ENCODE measurements at regions not wholly inside any gene's neighbourhood (a gene's known extent, or its start where the extent isn't known, plus 50 kb on each side); places are given as distances from the start of the nearest gene placed in this dataset.

- Histone ChIP-seq H2AFZ (no peak overlapping the region), H3K4me2 (no peak overlapping the region), H3K36me3 (ENCODE audit: low read depth) (no peaks in the 10 kb centered on the region), H3K4me1 (replicated peaks; ENCODE audit: insufficient read depth) (no peaks in the 10 kb centered on the region), H3K9me2 (ENCODE audit: insufficient read depth) (no peaks in the 10 kb centered on the region), H3K79me2 (ENCODE audit: low read depth) (no peaks in the 10 kb centered on the region), H3K27me3 (ENCODE audit: insufficient read depth, low read depth) (no peaks in the 10 kb centered on the region), H3K9me3 (ENCODE audit: insufficient read depth, low read depth) (no peaks in the 10 kb centered on the region), H3K27ac (no peak overlapping the region), H3K4me3 (no peak overlapping the region), H3F3A (ENCODE audit: insufficient read depth, low read depth) (no peaks in the 10 kb centered on the region), H4K20me1 (ENCODE audit: insufficient read depth) (no peaks in the 10 kb centered on the region)
- intact Hi-C loops (cut with micrococcal nuclease; ENCODE audit: unreplicated experiment): loop anchor here (1.0 kb wide), 1 partner anchor 181 kb away; no protein-coding TSS in a partner anchor
- ChIA-PET CTCF (no interaction called here), POLR2A (ENCODE audit: unreplicated experiment) (no interaction called here)
- no peak for DNase-seq
- TF ChIP-seq CTCF (conservative IDR thresholded peaks at IDR 0.05): peak; percentile 71
- no peak for TF ChIP-seq EZH2 (IDR thresholded peaks at IDR 0.05; ENCODE audit: low read depth)
- BruUV-seq (replicated peaks): no TSS peak
These were observed 183.0 kb upstream of the CTBP2 start for GRCh38 chr10:125343118-125343925.

GRCh38 chr10:125341611-125342010 lies 181.2 kb upstream of the CTBP2 start:
- no peaks in the 10 kb centered on the region for H3K9me2 ChIP-seq (ENCODE audit: insufficient read depth)
- ChIA-PET CTCF (no interaction called here), POLR2A (ENCODE audit: unreplicated experiment) (no interaction called here)
- no peaks in the 10 kb centered on the region for H3K36me3 ChIP-seq (ENCODE audit: low read depth)
- no peak overlapping the region for H3K4me3 ChIP-seq
- TF ChIP-seq EZH2 (IDR thresholded peaks at IDR 0.05; ENCODE audit: low read depth): no peak
- TF ChIP-seq CTCF (conservative IDR thresholded peaks at IDR 0.05): no peak
- no peaks in the 10 kb centered on the region for H3K9me3 ChIP-seq (ENCODE audit: insufficient read depth, low read depth)
- H3K27ac ChIP-seq: no peak overlapping the region
- H3F3A ChIP-seq (ENCODE audit: insufficient read depth, low read depth): no peaks in the 10 kb centered on the region
- no TSS peak for BruUV-seq (replicated peaks)
- no peaks in the 10 kb centered on the region for H3K79me2 ChIP-seq (ENCODE audit: low read depth)
- no peaks in the 10 kb centered on the region for H3K4me1 ChIP-seq (replicated peaks; ENCODE audit: insufficient read depth)
- intact Hi-C loops (cut with micrococcal nuclease; ENCODE audit: unreplicated experiment): no loop called here
- no peaks in the 10 kb centered on the region for H3K27me3 ChIP-seq (ENCODE audit: insufficient read depth, low read depth)
- no peak overlapping the region for H2AFZ ChIP-seq
- H4K20me1 ChIP-seq (ENCODE audit: insufficient read depth): no peaks in the 10 kb centered on the region
- no peak overlapping the region for H3K4me2 ChIP-seq
- DNase-seq: no peak

GRCh38 chr10:125340903-125341302 lies 180.5 kb upstream of the CTBP2 start:
- H3K79me2 ChIP-seq (ENCODE audit: low read depth): no peaks in the 10 kb centered on the region
- no peaks in the 10 kb centered on the region for H3K9me3 ChIP-seq (ENCODE audit: insufficient read depth, low read depth)
- no peak overlapping the region for H2AFZ ChIP-seq
- intact Hi-C loops (cut with micrococcal nuclease; ENCODE audit: unreplicated experiment): no loop called here
- no peaks in the 10 kb centered on the region for H4K20me1 ChIP-seq (ENCODE audit: insufficient read depth)
- DNase-seq: no peak
- H3K4me3 ChIP-seq: no peak overlapping the region
- TF ChIP-seq EZH2 (IDR thresholded peaks at IDR 0.05; ENCODE audit: low read depth) (no peak), CTCF (conservative IDR thresholded peaks at IDR 0.05) (no peak)
- ChIA-PET CTCF (no interaction called here), POLR2A (ENCODE audit: unreplicated experiment) (no interaction called here)
- no peaks in the 10 kb centered on the region for H3K27me3 ChIP-seq (ENCODE audit: insufficient read depth, low read depth)
- H3K27ac ChIP-seq: no peak overlapping the region
- BruUV-seq (replicated peaks): no TSS peak
- H3K36me3 ChIP-seq (ENCODE audit: low read depth): no peaks in the 10 kb centered on the region
- H3F3A ChIP-seq (ENCODE audit: insufficient read depth, low read depth): no peaks in the 10 kb centered on the region
- no peaks in the 10 kb centered on the region for H3K4me1 ChIP-seq (replicated peaks; ENCODE audit: insufficient read depth)
- H3K9me2 ChIP-seq (ENCODE audit: insufficient read depth): no peaks in the 10 kb centered on the region
- H3K4me2 ChIP-seq: no peak overlapping the region
